ACC112 (cell line): ENCODE measurements at regions not wholly inside any gene's neighbourhood (a gene's known extent, or its start where the extent isn't known, plus 50 kb on each side); places are given as distances from the start of the nearest gene placed in this dataset.

ENCODE experiments used
- H2AFZ ChIP-seq: fragments of 200-600 bp; sonication (generic); one replicate; pipeline ENCODE4 v1.6.0; 2017; ENCODE audit warnings: antibody characterized with exemption, low read length; ENCODE audit not compliant: unreplicated experiment
- H3K27ac ChIP-seq: fragments of 200-600 bp; sonication (generic); 2 replicates; pipeline ENCODE4 v1.5.1; 2014; ENCODE audit warnings: low read depth, mild to moderate bottlenecking, antibody characterized with exemption, low read length, moderate library complexity
- H3K27me3 ChIP-seq: fragments of 200-600 bp; sonication (generic); 2 replicates; pipeline ENCODE4 v1.6.1; 2014; ENCODE audit warnings: mild to moderate bottlenecking, antibody characterized with exemption, low read length, moderate library complexity, mixed read lengths; ENCODE audit not compliant: insufficient read depth
- H3K36me3 ChIP-seq: fragments of 200-600 bp; sonication (generic); 2 replicates; pipeline ENCODE4 v1.6.1; 2016; ENCODE audit warnings: mild to moderate bottlenecking, antibody characterized with exemption, low read length, moderate library complexity, mixed read lengths; ENCODE audit not compliant: insufficient read depth
- H3K4me1 ChIP-seq: fragments of 200-600 bp; sonication (generic); one replicate; pipeline ENCODE4 v1.6.1; 2016; ENCODE audit warnings: low read length, mixed read lengths; ENCODE audit not compliant: insufficient read depth, unreplicated experiment, control insufficient read depth
- H3K4me3 ChIP-seq: fragments of 200-600 bp; sonication (generic); 2 replicates; pipeline ENCODE4 v1.5.1; 2014; ENCODE audit warnings: mild to moderate bottlenecking, low read depth, low read length
- H3K79me2 ChIP-seq: fragments of 200-600 bp; sonication (generic); one replicate; pipeline ENCODE4 v1.6.0; 2016; ENCODE audit warnings: low read length; ENCODE audit not compliant: control insufficient read depth, unreplicated experiment, insufficient read depth

- H2AFZ ChIP-seq, result no peak overlapping the region
- H3K27ac ChIP-seq, result no peak overlapping the region
- no peak overlapping the region for H3K4me3 ChIP-seq
- H3K36me3 ChIP-seq, result no peaks in the 10 kb centered on the region
- H3K4me1 ChIP-seq, result peaks cover 5% of the 10 kb centered on the region
- no peaks in the 10 kb centered on the region for H3K27me3 ChIP-seq
- no peaks in the 10 kb centered on the region for H3K79me2 ChIP-seq
Measured at GRCh38 chr6:166679566-166679965, 52.5 kb upstream of the RPS6KA2 start.

DNA sequence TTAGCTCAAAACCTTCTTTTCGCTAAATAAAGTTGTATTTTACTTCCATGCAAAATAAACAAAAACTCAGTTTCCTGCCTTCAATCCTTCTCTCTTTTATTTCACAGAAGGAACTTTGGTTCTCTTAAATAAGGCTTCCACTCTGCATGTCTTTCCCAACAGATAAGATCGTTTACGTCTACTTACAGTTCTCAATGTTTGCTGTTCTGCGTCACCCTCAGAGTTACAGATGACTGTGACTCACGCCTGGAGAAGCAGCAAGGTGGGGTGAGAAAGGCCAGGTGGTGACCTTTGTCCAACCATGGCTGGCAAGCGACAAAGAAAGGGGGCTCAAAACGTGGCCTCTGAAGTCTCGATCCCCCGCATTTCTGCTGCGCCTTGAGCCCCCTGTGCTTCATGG lies 51.4 kb upstream of the RPS6KA2 start:
- Histone ChIP-seq H2AFZ (no peak overlapping the region), H3K4me1 (peaks cover under 1% of the 10 kb centered on the region), H3K27ac (no peak overlapping the region), H3K79me2 (no peaks in the 10 kb centered on the region), H3K27me3 (peaks cover 2% of the 10 kb centered on the region; the same call in 1 of the 2 replicates), H3K4me3 (no peak overlapping the region), H3K36me3 (no peaks in the 10 kb centered on the region)

DNA sequence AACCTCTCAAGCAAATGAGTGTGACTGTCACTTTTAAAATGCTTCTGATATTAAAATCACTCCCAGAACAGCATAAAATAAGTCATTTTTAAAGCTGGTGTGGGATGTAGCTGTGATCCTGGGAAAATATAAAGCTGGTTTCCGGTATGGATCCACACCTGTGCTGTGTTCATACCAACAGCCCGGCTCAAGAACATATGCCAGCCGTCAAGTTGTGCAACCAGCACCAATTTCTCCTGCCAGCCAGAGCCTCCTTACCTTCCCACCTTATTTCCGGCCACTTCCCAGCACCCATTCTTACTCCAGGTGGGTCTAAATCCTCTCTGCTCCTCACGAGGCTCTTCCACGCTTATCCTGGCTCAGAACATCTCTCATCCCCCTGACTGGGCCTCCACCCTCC lies 50.9 kb upstream of the RPS6KA2 start:
- Histone ChIP-seq H3K27ac (no peak overlapping the region), H2AFZ (no peak overlapping the region), H3K4me1 (no peaks in the 10 kb centered on the region), H3K4me3 (no peak overlapping the region), H3K79me2 (no peaks in the 10 kb centered on the region), H3K36me3 (no peaks in the 10 kb centered on the region), H3K27me3 (peaks cover 6% of the 10 kb centered on the region)
